ENCODE measurements at regions not wholly inside any gene's neighbourhood (a gene's known extent, or its start where the extent isn't known, plus 50 kb on each side); places are given as distances from the start of the nearest gene placed in this dataset.
"Not testable (repeated sequence)": the region's sequence is repeated elsewhere in the genome, so short reads cannot be mapped to it uniquely, and the experiment has no call there.

- intact Hi-C loops (cut with DNase I), result no loop called here
- ATAC-seq, result no peak
These were observed 285.1 kb upstream of the PROX1 start for GRCh38 chr1:213702703-213703102.

GRCh38 chr1:213704941-213705340, 282.8 kb upstream of the PROX1 start:
- Histone ChIP-seq H3K36me3 (no peaks in the 10 kb centered on the region), H3K4me1 (no peaks in the 10 kb centered on the region), H3K9me3 (peaks cover 6% of the 10 kb centered on the region), H3K27me3 (ENCODE audit: low read depth) (no peaks in the 10 kb centered on the region), H3K27ac (no peak overlapping the region), H3K4me3 (no peak overlapping the region)
- DNase-seq (no peak), ATAC-seq (no peak)
- intact Hi-C loops (cut with DNase I), result no loop called here
- TF ChIP-seq CTCF (IDR thresholded peaks at IDR 0.05), result no peak

More at GRCh38 chr1:213702703-213703102, 285.1 kb upstream of the PROX1 start:
- Histone ChIP-seq H3K9me3 (peaks cover 3% of the 10 kb centered on the region), H3K36me3 (no peaks in the 10 kb centered on the region), H3K4me1 (no peaks in the 10 kb centered on the region), H3K27ac (no peak overlapping the region), H3K4me3 (no peak overlapping the region), H3K27me3 (ENCODE audit: low read depth) (no peaks in the 10 kb centered on the region)
- no peak for TF ChIP-seq CTCF (IDR thresholded peaks at IDR 0.05)
- DNase-seq, result no peak

- H3K9me3 ChIP-seq; intact Hi-C loops (cut with DNase I); ATAC-seq: not testable (repeated sequence)
These were observed 275.8 kb upstream of the PROX1 start for GRCh38 chr1:213711833-213712490.

DNA sequence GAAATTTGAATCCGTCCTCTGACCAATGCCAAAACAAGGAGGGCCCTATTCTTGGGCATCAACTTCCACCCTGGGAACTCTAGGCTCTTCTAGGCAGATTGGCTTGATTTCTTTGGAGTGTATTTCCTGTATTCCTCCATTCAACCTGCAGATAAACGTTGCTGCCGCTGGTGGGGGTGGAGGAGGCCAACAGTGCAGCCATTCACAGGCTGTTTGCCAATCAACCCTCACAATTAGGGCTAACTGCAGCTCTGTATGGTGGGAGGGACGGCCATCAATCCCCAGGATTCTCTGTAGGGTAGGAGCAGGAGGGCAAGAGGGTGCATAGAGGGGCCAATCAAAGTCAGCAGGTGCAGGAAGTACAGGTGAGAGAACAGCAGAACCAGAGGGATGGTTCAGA, 273.1 kb upstream of the PROX1 start:
- Histone ChIP-seq H3K36me3 (no peaks in the 10 kb centered on the region), H3K9me3 (no peaks in the 10 kb centered on the region), H3K27me3 (ENCODE audit: low read depth) (no peaks in the 10 kb centered on the region), H3K4me1 (no peaks in the 10 kb centered on the region), H3K4me3 (no peak overlapping the region), H3K27ac (no peak overlapping the region)
- no peak for TF ChIP-seq CTCF (IDR thresholded peaks at IDR 0.05)
- intact Hi-C loops (cut with DNase I), result no loop called here
- DNase-seq (no peak), ATAC-seq (no peak)

More at GRCh38 chr1:213711833-213712490, 275.8 kb upstream of the PROX1 start:
- DNase-seq; H3K4me1 ChIP-seq; H3K27me3 ChIP-seq (ENCODE audit: low read depth); H3K4me3 ChIP-seq; H3K27ac ChIP-seq; H3K36me3 ChIP-seq: not testable (repeated sequence)

GRCh38 chr1:213715182-213715581, 272.6 kb upstream of the PROX1 start:
- no peak overlapping the region for H3K27ac ChIP-seq
- no peak for TF ChIP-seq CTCF (IDR thresholded peaks at IDR 0.05)
- DNase-seq (no peak), ATAC-seq (no peak)
- no peak overlapping the region for H3K4me3 ChIP-seq
- H3K27me3 ChIP-seq (ENCODE audit: low read depth), result no peaks in the 10 kb centered on the region
- H3K9me3 ChIP-seq, result no peaks in the 10 kb centered on the region
- intact Hi-C loops (cut with DNase I), result no loop called here
- H3K4me1 ChIP-seq, result no peaks in the 10 kb centered on the region
- H3K36me3 ChIP-seq, result no peaks in the 10 kb centered on the region

DNA sequence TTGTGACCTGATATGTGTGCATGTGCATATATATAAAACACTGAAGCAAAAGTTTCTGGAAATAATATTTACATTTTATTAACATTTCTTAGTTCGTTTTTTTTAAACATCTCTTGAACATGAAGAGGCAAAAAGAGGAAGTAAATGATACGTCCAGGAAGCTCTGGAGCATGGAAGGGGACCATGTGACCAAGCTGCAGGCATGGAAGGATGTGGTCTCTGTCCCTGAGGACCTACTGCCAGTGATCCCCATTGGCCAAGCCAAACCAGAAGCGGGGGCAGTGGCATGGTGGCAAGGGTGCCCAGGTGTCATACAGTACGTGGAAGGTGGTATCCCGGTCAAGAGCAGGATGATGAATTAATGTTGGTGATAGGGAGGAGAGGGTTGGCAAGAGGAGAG, 268.3 kb upstream of the PROX1 start:
- Histone ChIP-seq H3K4me1 (no peaks in the 10 kb centered on the region), H3K27ac (no peak overlapping the region), H3K9me3 (no peaks in the 10 kb centered on the region), H3K27me3 (ENCODE audit: low read depth) (no peaks in the 10 kb centered on the region), H3K36me3 (no peaks in the 10 kb centered on the region), H3K4me3 (no peak overlapping the region)
- no peak for TF ChIP-seq CTCF (IDR thresholded peaks at IDR 0.05)
- ATAC-seq, result no peak
- intact Hi-C loops (cut with DNase I), result no loop called here
- DNase-seq, result no peak

Data from lower lobe of right lung (tissue), 2 donors.